Endothelial cell of umbilical vein (primary cell): ENCODE measurements at regions not wholly inside any gene's neighbourhood (a gene's known extent, or its start where the extent isn't known, plus 50 kb on each side); places are given as distances from the start of the nearest gene placed in this dataset.

Source experiments
- BruUV-seq: library from RNA; stranded (reverse); fragments of 400-500 nt; replicated peaks from 2 replicates; lab custom pipeline; 2021; lab: Mats Ljungman, UMichigan
- CTCF ChIA-PET: fragments of 300-600, 350-600 bp; sonication (Branson Sonifier 250); formaldehyde crosslinking; loops from one replicate; lab custom pipeline; 2021; ENCODE audit warnings: antibody characterized with exemption, inconsistent platforms; lab: Charles Lee
- POLR2A ChIA-PET: fragments of 300-600, 350-600 bp; sonication (Branson Sonifier 250); formaldehyde crosslinking; loops from one replicate; lab custom pipeline; 2021; ENCODE audit warnings: antibody characterized with exemption, inconsistent platforms; lab: Charles Lee
- DNase-seq: peaks from one replicate; pipeline ENCODE4 v3.0.0-alpha.2; 2011; ENCODE audit warnings: low read depth, low spot score
- FAIRE-seq: peaks from 2 replicates; lab custom pipeline; 2011; peaks lifted over from hg19 to GRCh38; lab: Jason Lieb, UNC
- H2AFZ ChIP-seq: 2 replicates; pipeline ENCODE4 v1.6.0; 2012; ENCODE audit warnings: low read depth, low read length, control low read depth, inconsistent platforms
- H3K27ac ChIP-seq: 2 replicates; pipeline ENCODE4 v1.5.1; 2011; ENCODE audit warnings: low read depth, mild to moderate bottlenecking, control low read depth, low read length, moderate library complexity; ENCODE audit not compliant: insufficient read depth
- H3K27me3 ChIP-seq, 2 experiments: 2 replicates each; pipeline versions ENCODE4 v1.6.0 to v1.6.1; 2011; ENCODE audit warnings: low read length in 2 of 2, mixed read lengths in 1 of 2; ENCODE audit not compliant: control insufficient read depth in 2 of 2, insufficient read depth in 2 of 2
- H3K36me3 ChIP-seq, 2 experiments: 2 replicates in 1 of 2; 3 replicates in 1 of 2; pipeline ENCODE4 v1.5.1; 2011; ENCODE audit warnings: low read length in 2 of 2, mild to moderate bottlenecking in 1 of 2, moderate library complexity in 1 of 2; ENCODE audit not compliant: control insufficient read depth in 2 of 2, insufficient read depth in 2 of 2; ENCODE audit errors: extremely low read depth in 1 of 2
- H3K4me1 ChIP-seq: 3 replicates; pipeline ENCODE4 v1.5.1; 2011; ENCODE audit warnings: mild to moderate bottlenecking, low read length; ENCODE audit not compliant: control insufficient read depth, insufficient read depth; ENCODE audit errors: extremely low read depth
- H3K4me2 ChIP-seq: 2 replicates; pipeline ENCODE4 v1.6.1; 2011; ENCODE audit warnings: low read length, control low read depth, mixed read lengths; ENCODE audit not compliant: insufficient read depth
- H3K4me3 ChIP-seq, 3 experiments: fragments of 200-600 bp in 1 of 3; sonication (generic), shearing (Covaris generic) in 1 of 3; replicated peaks in 1 of 3; 2 replicates each; pipeline ENCODE4 v1.5.1; 2011 to 2016; ENCODE audit warnings: control low read depth in 3 of 3, low read length in 3 of 3, mild to moderate bottlenecking in 2 of 3, inconsistent platforms in 1 of 3, low read depth in 1 of 3, moderate library complexity in 1 of 3; ENCODE audit not compliant: insufficient read depth in 1 of 3
- H3K79me2 ChIP-seq: 2 replicates; pipeline ENCODE4 v1.6.0; 2012; ENCODE audit warnings: low read length, inconsistent platforms; ENCODE audit not compliant: control insufficient read depth, insufficient read depth
- H3K9ac ChIP-seq: replicated peaks from 2 replicates; pipeline ENCODE3; 2011; ENCODE audit warnings: low read length, control low read depth; ENCODE audit not compliant: insufficient read depth; ENCODE audit errors: extremely low read depth
- H3K9me1 ChIP-seq: replicated peaks from 3 replicates; pipeline ENCODE4 v1.6.0; 2011; ENCODE audit warnings: mild to moderate bottlenecking, low read length; ENCODE audit not compliant: control insufficient read depth, insufficient read depth; ENCODE audit errors: extremely low read depth
- H3K9me3 ChIP-seq: replicated peaks from 2 replicates; pipeline ENCODE4 v1.5.1; 2012; ENCODE audit warnings: low read length, inconsistent platforms; ENCODE audit not compliant: control insufficient read depth, insufficient read depth
- H4K20me1 ChIP-seq: replicated peaks from 2 replicates; pipeline ENCODE3; 2011; ENCODE audit warnings: mild to moderate bottlenecking, low read length; ENCODE audit not compliant: control insufficient read depth, insufficient read depth; ENCODE audit errors: extremely low read depth
- CTCF ChIP-seq, 2 donors: IDR thresholded peaks; 1 replicate in 1 of 2; 2 replicates in 1 of 2; pipeline ENCODE4 v1.5.1; 2011; ENCODE audit warnings: low read length in 2 of 2, mild to moderate bottlenecking in 2 of 2, moderate library complexity in 2 of 2, control low read depth in 1 of 2, inconsistent platforms in 1 of 2, low read depth in 1 of 2; ENCODE audit not compliant: insufficient read depth in 1 of 2; ENCODE audit errors: extremely low read depth in 1 of 2
- JUN ChIP-seq: IDR thresholded peaks from 2 replicates; pipeline ENCODE4 v1.6.1; 2011; ENCODE audit warnings: borderline replicate concordance, low read depth; ENCODE audit not compliant: insufficient read length, insufficient read depth
- MAX ChIP-seq: IDR thresholded peaks from 2 replicates; pipeline ENCODE4 v1.6.1; 2011; ENCODE audit not compliant: insufficient read depth, insufficient read length
- MYC ChIP-seq: IDR thresholded peaks from one replicate; pipeline ENCODE4 v1.6.1; 2011; ENCODE audit warnings: mild to moderate bottlenecking, low read depth, low read length
- dilution Hi-C: fragments of 300-500 bp; cut with MboI; formaldehyde crosslinking; loops from one replicate; pipeline ENCODE4 v1.15.0; 2019; ENCODE audit warnings: low sequenced_read_pairs; ENCODE audit not compliant: extremely low pct_ligation_motif_present
- intact Hi-C: fragments of 100-400 bp; cut with micrococcal nuclease; formaldehyde crosslinking; loops from one replicate; pipeline ENCODE4 v1.10.0; 2022

- DNase-seq (no peak), FAIRE-seq (no peak)
- dilution Hi-C loops, result no loop called here
- no peak overlapping the region for H3K27ac ChIP-seq
- TF ChIP-seq JUN, result no peak
- TF ChIP-seq MYC, result no peak
- TF ChIP-seq CTCF (IDR thresholded peaks at IDR 0.05; ENCODE audit: extremely low read depth in 1 of 2, insufficient read depth in 1 of 2, low read depth in 1 of 2, low read length in 2 of 2), result no peak
- TF ChIP-seq MAX, result no peak
- H4K20me1 ChIP-seq, result no peaks in the 10 kb centered on the region
- ChIA-PET CTCF (no interaction called here), POLR2A (no interaction called here)
- no peak overlapping the region for H2AFZ ChIP-seq
- H3K9ac ChIP-seq, result no peak overlapping the region
- H3K4me2 ChIP-seq, result no peak overlapping the region
- H3K27me3 ChIP-seq, result no peaks in the 10 kb centered on the region
- no peaks in the 10 kb centered on the region for H3K9me3 ChIP-seq
- H3K4me1 ChIP-seq, result no peaks in the 10 kb centered on the region
- H3K36me3 ChIP-seq, result no peaks in the 10 kb centered on the region
- no peaks in the 10 kb centered on the region for H3K9me1 ChIP-seq
- intact Hi-C loops, result no loop called here
- no peaks in the 10 kb centered on the region for H3K79me2 ChIP-seq
- no peak overlapping the region for H3K4me3 ChIP-seq
- BruUV-seq, result no TSS peak
Observed at GRCh38 chr2:143877056-143877455, 642.9 kb downstream of the ZEB2 start.
